HPDE6-E6E7 (cell line): ENCODE measurements at regions not wholly inside any gene's neighbourhood (a gene's known extent, or its start where the extent isn't known, plus 50 kb on each side); places are given as distances from the start of the nearest gene placed in this dataset.

Source experiments
- DNase-seq: peaks from one replicate; pipeline ENCODE4 v3.0.0; 2011; ENCODE audit warnings: missing footprints; ENCODE audit errors: extremely low spot score

- no peak for DNase-seq
Measured at GRCh38 chr10:78869508-78870454, 199.0 kb upstream of the ZMIZ1 start.

GRCh38 chr10:78870458-78870857, 198.3 kb upstream of the ZMIZ1 start:
- DNase-seq = no peak

DNA sequence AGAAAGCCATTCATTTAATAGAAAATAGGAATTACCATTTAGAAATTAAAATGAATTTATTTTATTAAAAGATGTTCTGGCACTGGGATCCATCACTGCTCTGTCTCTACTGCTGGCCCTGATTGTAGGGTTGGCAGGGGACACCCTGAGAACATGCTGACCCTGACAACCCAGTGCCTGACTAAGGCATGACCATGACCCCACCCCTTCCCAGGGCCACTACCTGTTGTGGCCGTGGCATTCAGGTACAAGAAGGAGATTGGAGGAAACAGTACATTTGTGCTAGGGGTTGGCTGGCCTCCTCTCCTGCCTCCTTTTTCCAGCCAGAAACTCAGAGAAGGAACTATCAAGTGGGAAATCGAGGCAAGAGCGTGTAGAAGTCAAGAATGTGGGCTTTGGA, 197.0 kb upstream of the ZMIZ1 start:
- DNase-seq = no peak

- no peak for DNase-seq
Measured at GRCh38 chr10:78873413-78873812, 195.4 kb upstream of the ZMIZ1 start.

DNA sequence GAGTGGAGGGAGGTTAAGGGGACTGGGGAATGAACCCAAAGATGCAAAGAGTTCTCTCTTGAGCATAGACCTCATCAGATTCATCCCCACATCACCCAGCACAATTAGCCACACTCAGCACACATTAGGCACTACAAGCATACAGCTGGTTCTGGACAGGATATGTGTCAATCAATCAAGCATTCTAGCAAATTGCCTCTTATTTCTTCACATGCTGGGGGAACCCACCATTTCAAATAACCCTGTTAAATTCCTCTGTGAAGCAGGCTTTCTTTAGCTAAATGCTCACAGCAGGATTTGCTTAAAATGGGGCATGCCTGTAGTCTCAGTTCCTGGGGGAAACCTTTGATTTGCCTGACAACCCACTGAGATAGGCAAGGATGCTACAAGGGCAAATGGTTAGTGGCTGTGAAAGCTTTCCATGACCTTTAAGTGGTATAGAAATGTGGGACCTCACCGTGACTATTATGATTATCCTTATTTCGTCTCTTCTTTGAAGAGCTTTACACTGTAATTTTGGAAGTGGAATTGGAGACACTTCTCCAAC, 193.4 kb upstream of the ZMIZ1 start:
- DNase-seq = no peak

GRCh38 chr10:78875932-78876331, 192.8 kb upstream of the ZMIZ1 start:
- DNase-seq = no peak

DNA sequence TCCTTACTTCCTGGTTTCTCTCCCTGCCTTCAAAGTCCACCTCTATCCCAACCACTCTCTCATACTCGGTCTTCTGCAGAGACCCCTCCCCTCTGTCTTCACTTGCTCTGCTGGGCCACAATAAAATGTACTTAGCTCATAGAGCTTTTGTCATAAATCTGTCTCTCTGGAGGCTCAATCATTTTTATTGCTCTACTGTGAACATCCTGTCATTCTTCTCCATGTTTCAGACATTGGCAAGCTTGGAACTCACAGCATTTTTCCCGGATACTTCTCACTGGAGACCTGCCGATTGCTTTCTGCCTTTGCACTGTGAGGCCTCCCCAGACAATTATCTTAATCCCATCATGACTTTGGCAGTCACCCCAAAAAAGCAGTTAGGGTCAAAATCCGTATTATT, 192.3 kb upstream of the ZMIZ1 start:
- no peak for DNase-seq

DNA sequence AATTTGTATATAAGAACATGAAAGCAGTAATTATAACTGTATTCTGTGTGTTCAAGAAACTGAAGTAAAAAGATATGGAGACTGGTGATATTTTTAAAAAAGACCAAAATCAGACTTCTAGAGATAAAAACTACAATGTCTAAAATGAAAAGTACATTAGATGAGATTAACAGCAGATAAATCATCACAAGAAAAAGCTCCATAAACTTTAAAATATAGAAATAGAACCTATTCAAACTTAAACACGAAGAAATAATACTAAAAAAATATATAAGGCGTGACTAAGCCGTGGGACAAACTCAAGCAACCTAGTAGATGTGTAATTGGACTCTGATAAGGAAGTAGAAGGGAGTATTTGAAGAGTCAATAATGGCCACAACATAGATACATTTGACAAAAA, 189.1 kb upstream of the ZMIZ1 start:
- no peak for DNase-seq

DNA sequence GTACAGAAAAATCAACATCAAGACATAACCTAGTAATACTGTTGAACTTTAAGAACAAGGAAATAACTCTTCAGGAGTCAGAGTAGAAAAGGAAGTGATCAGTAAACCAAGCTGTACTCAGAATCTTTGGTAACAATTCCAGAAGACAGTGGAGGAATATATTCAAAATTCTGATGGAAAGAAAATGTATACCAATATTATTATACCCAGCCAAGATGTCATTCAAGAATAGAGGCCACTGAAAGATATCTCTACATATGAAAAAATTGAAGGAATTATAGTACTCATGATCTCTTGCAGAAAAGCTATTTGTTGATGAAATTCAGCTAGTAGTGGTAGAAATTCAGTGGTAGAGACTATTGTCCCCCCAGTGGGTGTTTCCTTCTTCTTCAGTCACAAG, 182.6 kb upstream of the ZMIZ1 start:
- no peak for DNase-seq

GRCh38 chr10:78889536-78890063, 179.2 kb upstream of the ZMIZ1 start:
- no peak for DNase-seq

GRCh38 chr10:78890506-78890905, 178.3 kb upstream of the ZMIZ1 start:
- DNase-seq = no peak

GRCh38 chr10:78891741-78892140, 177.0 kb upstream of the ZMIZ1 start:
- no peak for DNase-seq

DNA sequence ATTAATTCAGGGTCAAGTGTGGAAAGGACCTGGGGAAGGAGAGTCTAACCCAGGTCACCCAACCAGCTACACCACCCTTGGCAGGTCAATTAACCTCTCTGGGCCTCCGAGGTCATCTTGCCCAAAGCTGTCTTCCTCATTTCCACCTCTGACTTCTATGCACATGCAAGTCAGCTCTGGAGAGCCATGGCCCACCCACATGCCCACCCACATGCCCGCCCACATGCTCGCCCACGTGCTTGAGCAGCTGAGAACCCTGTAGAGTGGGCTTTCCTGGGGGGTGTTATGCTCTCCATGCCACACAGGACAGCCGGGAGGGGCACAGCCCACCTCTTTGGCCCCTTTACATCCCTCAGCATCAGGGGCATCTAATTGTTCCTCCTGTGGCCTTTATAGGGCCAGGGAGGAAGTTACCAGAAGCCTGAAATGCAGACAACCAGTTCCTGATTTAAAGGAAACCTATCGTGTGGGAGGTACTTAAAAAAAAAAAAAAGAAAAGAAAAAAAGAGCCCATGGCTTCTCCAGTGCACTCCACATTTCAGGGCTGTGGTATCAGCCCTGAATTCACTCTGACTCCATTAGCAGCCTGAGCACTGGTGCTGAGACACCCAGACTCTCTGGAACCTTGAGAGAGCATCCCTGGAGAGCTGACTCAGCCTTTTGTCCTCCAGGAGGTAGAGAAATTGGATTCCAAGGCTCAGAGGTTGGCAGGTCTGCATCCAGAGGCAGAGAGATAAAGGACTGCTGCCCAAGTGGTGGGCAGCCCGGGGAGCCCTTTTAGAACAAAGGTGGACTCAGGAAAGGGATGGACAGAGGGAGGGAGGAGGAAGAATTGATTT, 176.2 kb upstream of the ZMIZ1 start:
- DNase-seq = no peak

- DNase-seq = no peak
Measured at GRCh38 chr10:78893217-78893616, 175.5 kb upstream of the ZMIZ1 start.

DNA sequence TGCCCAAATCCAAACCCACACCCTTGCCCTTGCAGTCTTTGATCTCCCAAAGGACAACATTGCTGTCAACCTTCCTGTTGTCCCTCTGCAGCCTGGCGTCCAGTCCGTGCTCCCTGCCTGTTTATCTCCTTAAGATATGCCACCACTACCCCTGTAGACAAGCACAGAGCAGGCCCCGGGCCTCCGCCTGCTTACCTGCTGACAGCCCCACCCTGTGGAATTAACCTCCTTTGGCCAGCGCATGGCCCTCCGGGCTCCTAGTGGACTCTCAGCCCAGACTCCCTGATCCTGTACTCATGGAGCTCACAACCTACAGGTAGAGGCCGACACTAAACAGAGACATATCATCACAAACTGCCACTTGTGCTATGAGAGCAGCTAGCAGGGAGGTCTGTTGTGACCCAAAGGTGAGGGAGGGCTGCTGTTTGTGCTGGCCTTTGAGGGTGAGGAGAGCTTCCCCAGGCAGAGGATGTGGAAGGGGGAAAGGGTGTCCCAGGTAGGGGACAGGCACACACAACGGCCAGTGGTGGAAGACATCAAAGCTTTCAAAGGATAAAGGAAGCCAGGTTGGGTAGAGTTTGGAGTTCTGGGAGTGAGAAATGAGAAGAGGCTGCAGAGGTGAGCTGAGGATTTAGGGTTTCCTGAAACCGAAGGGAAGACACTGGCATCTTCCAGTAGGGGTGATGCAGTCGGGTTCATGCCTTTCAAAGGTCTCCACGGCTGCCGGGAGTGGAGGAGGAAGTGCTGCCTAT, 174.5 kb upstream of the ZMIZ1 start:
- no peak for DNase-seq

GRCh38 chr10:78894841-78895195, 173.9 kb upstream of the ZMIZ1 start:
- DNase-seq = no peak

DNA sequence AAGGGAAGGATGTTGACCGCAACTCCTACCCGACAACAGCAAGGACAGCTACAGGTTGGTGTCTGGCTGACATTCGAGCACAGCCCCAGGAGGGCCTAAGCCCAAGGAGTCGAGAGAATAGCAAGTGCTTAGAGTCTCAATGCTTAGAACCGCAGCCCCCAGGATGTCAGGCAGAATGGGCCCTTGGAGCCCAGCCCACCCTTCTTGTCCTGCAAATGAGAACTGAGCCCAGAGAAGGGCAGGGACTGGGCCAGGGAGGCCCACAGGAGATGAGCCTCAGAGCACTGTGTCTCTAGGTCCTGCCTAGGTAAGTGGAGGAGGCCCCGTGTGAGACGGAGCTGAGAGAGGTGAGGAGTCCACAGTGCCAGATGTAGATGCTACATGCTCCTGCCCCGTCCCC, 173.3 kb upstream of the ZMIZ1 start:
- DNase-seq = no peak

DNA sequence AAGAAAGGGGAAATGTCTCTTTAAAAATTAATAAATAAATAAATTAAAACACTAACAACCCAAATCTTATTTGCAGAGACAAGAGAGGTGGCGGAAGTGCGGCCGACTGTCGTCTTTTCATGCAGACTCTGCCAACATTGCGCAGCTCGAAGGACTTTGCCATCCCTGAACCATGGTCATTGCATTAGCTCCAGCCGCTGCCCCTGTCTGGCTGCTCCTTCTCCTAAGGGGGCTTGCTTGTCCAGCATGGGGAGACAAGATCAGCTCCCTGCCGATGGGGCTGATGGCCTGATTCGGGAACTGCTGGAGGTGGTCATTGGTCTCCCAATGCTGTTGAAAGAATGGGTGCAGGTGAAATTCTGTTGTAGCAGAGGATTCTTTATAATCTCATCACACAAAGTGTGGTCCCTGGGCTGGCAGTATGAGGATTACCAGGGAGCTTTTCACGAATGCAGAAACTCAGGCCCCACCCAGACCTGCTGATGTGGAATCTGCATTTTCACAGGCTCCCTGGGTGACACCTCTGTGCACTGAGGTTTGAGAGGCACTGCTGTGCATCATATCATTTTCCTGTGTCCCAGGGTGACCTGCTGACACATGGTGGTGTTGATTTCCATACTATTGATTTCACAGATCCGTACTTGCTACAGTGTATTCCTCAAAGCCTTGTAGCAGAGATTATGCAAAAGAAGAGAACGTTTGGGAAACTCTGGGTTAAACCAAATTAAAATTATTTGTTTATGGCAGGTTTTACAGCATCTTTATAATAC, 172.4 kb upstream of the ZMIZ1 start:
- DNase-seq = no peak

DNA sequence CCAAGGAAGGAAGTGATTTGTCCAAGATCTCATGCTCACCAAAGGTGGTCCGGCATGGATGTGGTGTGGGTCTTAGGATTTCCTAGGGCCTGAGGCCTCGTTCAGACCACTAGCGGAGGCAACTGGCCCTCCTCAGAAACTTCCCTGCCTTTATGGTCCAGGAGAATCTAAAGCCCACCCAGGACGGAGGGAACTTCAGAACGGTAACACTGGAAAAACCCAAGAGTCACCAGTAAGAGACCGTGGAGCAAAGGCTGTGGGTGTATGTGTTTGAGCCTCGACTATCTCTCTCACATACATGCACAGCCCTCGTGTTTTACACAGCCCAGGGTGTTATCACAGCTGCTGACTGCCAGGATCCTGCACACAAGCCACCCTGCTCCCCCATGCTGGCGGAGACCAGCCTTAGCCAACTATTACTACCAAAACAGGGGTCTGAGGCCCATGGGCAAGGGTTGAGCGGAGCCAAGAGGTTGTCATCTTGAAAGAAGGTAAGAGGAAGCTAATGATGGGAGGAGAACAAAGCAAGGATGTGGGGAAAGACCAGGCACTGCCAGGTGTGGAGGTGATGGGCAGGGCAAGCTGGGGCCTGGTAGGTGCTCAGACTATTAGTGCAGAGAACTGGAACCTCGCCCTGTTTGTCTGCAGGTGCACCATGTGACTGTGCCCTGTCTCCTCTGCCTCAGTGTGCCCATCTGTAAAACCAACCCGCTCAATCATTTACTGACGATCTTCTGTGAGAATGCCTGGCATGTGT, 170.2 kb upstream of the ZMIZ1 start:
- DNase-seq = no peak

GRCh38 chr10:78899098-78899754, 169.5 kb upstream of the ZMIZ1 start:
- no peak for DNase-seq
